A549 (cell line): ENCODE measurements at regions not wholly inside any gene's neighbourhood (a gene's known extent, or its start where the extent isn't known, plus 50 kb on each side); places are given as distances from the start of the nearest gene placed in this dataset.

ENCODE experiments used
- ATAC-seq, 2 experiments: fragments of 200-7000 bp in 1 of 2; fragments of >200 bp in 1 of 2; cut with Nextera tagmentation in 1 of 2; cut with Tn5 transposase in 1 of 2; 3 replicates each; pipeline versions ENCODE4 v1.8.0 to v1.9.1; 2018 to 2020; ENCODE audit warnings: mild to moderate bottlenecking in 1 of 2, moderate library complexity in 1 of 2
- CTCF ChIA-PET: fragments of 300-600 bp; sonication (Branson Sonifier 250); formaldehyde crosslinking; extraction: SDS; loops from one replicate; lab custom pipeline; 2021; ENCODE audit warnings: antibody characterized with exemption, inconsistent platforms; lab: Yijun Ruan, JAX
- POLR2A ChIA-PET: fragments of 350-600 bp; formaldehyde crosslinking; extraction: SDS; loops from one replicate; lab custom pipeline; 2021; ENCODE audit warnings: antibody characterized with exemption, inconsistent platforms; lab: Yijun Ruan, JAX
- DNase-seq, 2 experiments: peaks; one replicate each; pipeline versions ENCODE4 v3.0.0 to v3.0.0-alpha.2; 2011 to 2016; ENCODE audit warnings: low read depth in 1 of 2, low spot score in 1 of 2
- FAIRE-seq: peaks from 2 replicates; lab custom pipeline; 2011; peaks lifted over from hg19 to GRCh38; lab: Jason Lieb, UNC
- H3K27ac ChIP-seq, 2 experiments: fragments of >200 bp; sonication (Bioruptor Twin); formaldehyde crosslinking; 3 replicates each; pipeline ENCODE4 v1.5.1; 2016 to 2017
- H3K4me1 ChIP-seq: fragments of >200 bp; sonication (Bioruptor Twin); formaldehyde crosslinking; 3 replicates; pipeline ENCODE4 v1.6.1; 2016
- H3K4me2 ChIP-seq: fragments of >200 bp; sonication (Bioruptor Twin); formaldehyde crosslinking; 3 replicates; pipeline ENCODE4 v1.6.1; 2016
- H3K4me3 ChIP-seq: fragments of >200 bp; sonication (Bioruptor Twin); formaldehyde crosslinking; 3 replicates; pipeline ENCODE4 v1.5.1; 2016
- H3K9me3 ChIP-seq: fragments of >200 bp; sonication (Bioruptor Twin); formaldehyde crosslinking; 3 replicates; pipeline ENCODE4 v1.6.1; 2016
- EHMT2 ChIP-seq: fragments of 200-600 bp; sonication (generic); IDR thresholded peaks from 2 replicates; pipeline ENCODE4 v1.6.1; 2016; ENCODE audit warnings: antibody characterized with exemption, low read depth, mild to moderate bottlenecking, moderate library complexity
- ESRRA ChIP-seq: fragments of 150-350 bp; IDR thresholded peaks from 2 replicates; pipeline ENCODE4 v1.6.1; 2014; ENCODE audit warnings: mild to moderate bottlenecking, low read length, borderline replicate concordance
- FOSB ChIP-seq: fragments of 250-450 bp; sonication (Bioruptor Pico); IDR thresholded peaks from 2 replicates; pipeline ENCODE4 v1.5.0; 2020; ENCODE audit warnings: mild to moderate bottlenecking, moderate library complexity
- FOSL2 ChIP-seq, 2 experiments: fragments of 450-650 bp in 1 of 2; fragments of >200 bp in 1 of 2; sonication (Bioruptor Twin) in 1 of 2; formaldehyde crosslinking; IDR thresholded peaks; 2 replicates each; pipeline versions ENCODE4 v1.5.0 to v1.6.1; 2016 to 2020; ENCODE audit warnings: mild to moderate bottlenecking in 1 of 2, moderate library complexity in 1 of 2
- HOXA7 ChIP-seq: fragments of 250-450 bp; sonication (Bioruptor Pico); IDR thresholded peaks from 2 replicates; pipeline ENCODE4 v1.5.0; 2020; ENCODE audit warnings: mild to moderate bottlenecking, moderate library complexity
- KDM5A ChIP-seq: fragments of 200-600 bp; sonication (generic); IDR thresholded peaks from 2 replicates; pipeline ENCODE4 v1.6.1; 2016; ENCODE audit warnings: antibody characterized with exemption, mild to moderate bottlenecking
- MAFK ChIP-seq: fragments of 450-650 bp; IDR thresholded peaks from 2 replicates; pipeline ENCODE4 v1.6.1; 2014; ENCODE audit not compliant: partially characterized antibody
- NFE2L2 ChIP-seq: fragments of 150-350 bp; conservative IDR thresholded peaks from 2 replicates; pipeline ENCODE4 v1.6.1; 2014; ENCODE audit warnings: low read length
- NR3C1 ChIP-seq: fragments of >200 bp; sonication (Bioruptor Twin); formaldehyde crosslinking; IDR thresholded peaks from 3 replicates; pipeline ENCODE4 v1.6.1; 2017
- POLR2A ChIP-seq: IDR thresholded peaks from 2 replicates; pipeline ENCODE4 v1.6.1; 2012; ENCODE audit warnings: mild to moderate bottlenecking, low read length
- POLR2AphosphoS2 ChIP-seq: conservative IDR thresholded peaks from 2 replicates; pipeline ENCODE4 v1.6.1; 2012; ENCODE audit warnings: low read length, improper control_type of control experiment, inconsistent platforms
- RCOR1 ChIP-seq: fragments of 150-350 bp; IDR thresholded peaks from 2 replicates; pipeline ENCODE4 v1.6.1; 2014; ENCODE audit warnings: antibody characterized with exemption, low read length, low read depth
- RFX5 ChIP-seq: fragments of 450-650 bp; IDR thresholded peaks from 2 replicates; pipeline ENCODE4 v1.7.1; 2014; ENCODE audit warnings: antibody characterized with exemption, mild to moderate bottlenecking, moderate library complexity
- SREBF2 ChIP-seq: fragments of 450-650 bp; IDR thresholded peaks from 2 replicates; pipeline ENCODE4 v1.6.1; 2014; ENCODE audit warnings: mild to moderate bottlenecking, moderate library complexity
- ZSCAN20 ChIP-seq: fragments of 250-450 bp; sonication (Bioruptor Pico); IDR thresholded peaks from 2 replicates; pipeline ENCODE4 v1.8.0; 2022; ENCODE audit warnings: mild to moderate bottlenecking, moderate library complexity
- WGBS: methylation state at CpG from one replicate; pipeline ENCODE4 v1.1.6; 2017; ENCODE audit errors: missing lambda C conversion rate; 5-methylcytosine and 5-hydroxymethylcytosine counted together
- TF ChIP-seq, protein P1 (sequence below): fragments of 250-450 bp; sonication (Bioruptor Pico); IDR thresholded peaks from 2 replicates; pipeline ENCODE4 v1.5.0; 2021; ENCODE audit warnings: mild to moderate bottlenecking, moderate library complexity, borderline replicate concordance
- TF ChIP-seq, protein P2 (sequence below): fragments of 150-350 bp; IDR thresholded peaks from 2 replicates; pipeline ENCODE4 v1.6.1; 2014; ENCODE audit warnings: low read depth, mild to moderate bottlenecking, low read length
- TF ChIP-seq, protein P3 (sequence below): fragments of 250-450 bp; sonication (Bioruptor Pico); IDR thresholded peaks from 2 replicates; pipeline ENCODE4 v1.5.0; 2020; ENCODE audit warnings: low read depth, mild to moderate bottlenecking, moderate library complexity

DNA sequence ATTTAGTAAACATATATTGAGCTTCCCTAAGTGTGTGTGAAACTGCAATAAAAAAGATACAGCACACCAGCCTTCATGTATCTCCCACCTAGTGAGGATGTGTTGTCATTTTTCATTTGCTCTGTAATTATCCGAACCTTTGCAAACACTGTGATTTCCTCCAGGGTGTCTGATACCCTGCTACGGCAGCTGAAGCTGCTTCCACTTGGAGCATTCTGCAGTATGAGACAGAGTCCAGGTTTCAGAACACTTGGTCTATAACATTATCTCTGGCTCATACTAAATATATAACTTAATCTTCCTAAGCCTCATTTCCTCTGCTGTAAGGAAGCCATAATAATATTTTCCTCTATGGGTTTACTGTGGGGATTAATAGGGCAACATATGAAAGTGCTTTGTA, 1338.1 kb upstream of the SLC10A2 start:
- Histone ChIP-seq H3K9me3 (no peaks in the 10 kb centered on the region), H3K27ac (no peak overlapping the region), H3K4me1 (no peaks in the 10 kb centered on the region), H3K4me3 (no peak overlapping the region), H3K4me2 (no peak overlapping the region)
- FAIRE-seq (no peak), ATAC-seq (no peak), DNase-seq (no peak)
- ChIA-PET POLR2A (no interaction called here), CTCF (no interaction called here)
- TF ChIP-seq EHMT2 (no peak), SREBF2 (no peak), ESRRA (no peak), FOSB (CRISPR knock-in tag) (no peak), ZSCAN20 (CRISPR knock-in tag) (no peak), NFE2L2 (no peak)
- TF ChIP-seq, protein P1, sequence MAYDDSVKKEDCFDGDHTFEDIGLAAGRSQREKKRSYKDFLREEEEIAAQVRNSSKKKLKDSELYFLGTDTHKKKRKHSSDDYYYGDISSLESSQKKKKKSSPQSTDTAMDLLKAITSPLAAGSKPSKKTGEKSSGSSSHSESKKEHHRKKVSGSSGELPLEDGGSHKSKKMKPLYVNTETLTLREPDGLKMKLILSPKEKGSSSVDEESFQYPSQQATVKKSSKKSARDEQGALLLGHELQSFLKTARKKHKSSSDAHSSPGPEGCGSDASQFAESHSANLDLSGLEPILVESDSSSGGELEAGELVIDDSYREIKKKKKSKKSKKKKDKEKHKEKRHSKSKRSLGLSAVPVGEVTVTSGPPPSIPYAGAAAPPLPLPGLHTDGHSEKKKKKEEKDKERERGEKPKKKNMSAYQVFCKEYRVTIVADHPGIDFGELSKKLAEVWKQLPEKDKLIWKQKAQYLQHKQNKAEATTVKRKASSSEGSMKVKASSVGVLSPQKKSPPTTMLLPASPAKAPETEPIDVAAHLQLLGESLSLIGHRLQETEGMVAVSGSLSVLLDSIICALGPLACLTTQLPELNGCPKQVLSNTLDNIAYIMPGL (CRISPR knock-in tag) = no peak
- 18% methylated on average over 2 of the region's 2 CpGs for WGBS

DNA sequence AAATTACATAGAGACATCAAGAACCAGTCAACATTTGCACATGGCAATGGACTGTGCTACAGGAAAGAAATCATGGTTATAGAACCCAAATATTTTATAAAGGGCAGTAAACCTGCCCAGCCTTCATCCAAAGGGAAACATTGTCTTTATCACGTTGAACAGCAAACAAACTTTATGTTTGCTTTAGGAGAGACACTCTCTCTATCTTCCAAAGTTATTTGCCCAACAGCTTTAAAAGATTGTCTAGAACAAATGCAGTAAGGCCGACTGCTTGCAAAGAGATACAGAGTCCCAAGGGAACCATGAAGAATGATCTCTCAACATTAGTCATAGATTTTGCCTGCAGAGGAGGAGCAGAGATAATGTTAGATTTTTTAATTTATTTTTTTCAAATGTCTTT, 1323.5 kb upstream of the SLC10A2 start:
- ATAC-seq (no peak), DNase-seq (no peak), FAIRE-seq (no peak)
- Histone ChIP-seq H3K27ac (no peak overlapping the region), H3K4me3 (no peak overlapping the region), H3K4me2 (no peak overlapping the region), H3K4me1 (no peaks in the 10 kb centered on the region), H3K9me3 (no peaks in the 10 kb centered on the region)
- ChIA-PET CTCF (no interaction called here), POLR2A (no interaction called here)
- TF ChIP-seq, protein P2, sequence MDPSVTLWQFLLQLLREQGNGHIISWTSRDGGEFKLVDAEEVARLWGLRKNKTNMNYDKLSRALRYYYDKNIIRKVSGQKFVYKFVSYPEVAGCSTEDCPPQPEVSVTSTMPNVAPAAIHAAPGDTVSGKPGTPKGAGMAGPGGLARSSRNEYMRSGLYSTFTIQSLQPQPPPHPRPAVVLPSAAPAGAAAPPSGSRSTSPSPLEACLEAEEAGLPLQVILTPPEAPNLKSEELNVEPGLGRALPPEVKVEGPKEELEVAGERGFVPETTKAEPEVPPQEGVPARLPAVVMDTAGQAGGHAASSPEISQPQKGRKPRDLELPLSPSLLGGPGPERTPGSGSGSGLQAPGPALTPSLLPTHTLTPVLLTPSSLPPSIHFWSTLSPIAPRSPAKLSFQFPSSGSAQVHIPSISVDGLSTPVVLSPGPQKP = no peak
- 0% methylated on average over 2 of the region's 2 CpGs for WGBS

DNA sequence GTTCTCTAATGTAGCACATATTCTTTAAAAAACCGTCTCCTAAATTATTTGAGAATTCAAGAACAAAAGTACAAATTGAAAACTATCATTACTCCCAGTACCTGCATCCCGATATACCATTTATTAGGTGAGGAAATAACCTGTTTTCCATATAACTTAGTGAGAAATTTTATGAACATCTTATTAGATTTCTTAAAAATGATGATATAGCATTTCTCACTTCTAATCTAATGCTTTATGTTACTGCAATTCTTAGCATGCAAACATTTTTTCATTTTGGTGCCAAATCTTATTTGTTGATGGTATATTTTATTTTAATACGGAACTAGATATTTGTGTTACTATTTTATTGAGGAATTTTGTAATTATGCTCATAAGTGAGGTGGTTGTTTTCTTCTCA, 1321.3 kb upstream of the SLC10A2 start:
- Histone ChIP-seq H3K4me2 (no peak overlapping the region), H3K4me3 (no peak overlapping the region), H3K9me3 (no peaks in the 10 kb centered on the region), H3K27ac (no peak overlapping the region), H3K4me1 (no peaks in the 10 kb centered on the region)
- DNase-seq (no peak), ATAC-seq (no peak), FAIRE-seq (no peak)
- WGBS = 3% methylated on average over 3 of the region's 3 CpGs
- CTCF ChIA-PET = no interaction called here
- POLR2A ChIA-PET = no interaction called here
- TF ChIP-seq POLR2A = no peak
- TF ChIP-seq FOSL2 (IDR thresholded peaks at IDR 0.05) = no peak
- no peak for TF ChIP-seq FOSL2 (CRISPR knock-in tag; IDR thresholded peaks at IDR 0.05)
- peak; percentile 67 for TF ChIP-seq MAFK

- no peak for DNase-seq
- POLR2A ChIA-PET = no interaction called here
- CTCF ChIA-PET = no interaction called here
Observed at GRCh38 chr13:104385404-104385803, 1319.2 kb upstream of the SLC10A2 start.

More at GRCh38 chr13:104385404-104385803, 1319.2 kb upstream of the SLC10A2 start:
- FAIRE-seq (no peak), ATAC-seq (no peak)
- Histone ChIP-seq H3K4me3 (no peak overlapping the region), H3K4me2 (no peak overlapping the region), H3K27ac (no peak overlapping the region), H3K9me3 (no peaks in the 10 kb centered on the region), H3K4me1 (no peaks in the 10 kb centered on the region)
- WGBS = 10% methylated on average over 2 of the region's 2 CpGs
- TF ChIP-seq, protein P3, sequence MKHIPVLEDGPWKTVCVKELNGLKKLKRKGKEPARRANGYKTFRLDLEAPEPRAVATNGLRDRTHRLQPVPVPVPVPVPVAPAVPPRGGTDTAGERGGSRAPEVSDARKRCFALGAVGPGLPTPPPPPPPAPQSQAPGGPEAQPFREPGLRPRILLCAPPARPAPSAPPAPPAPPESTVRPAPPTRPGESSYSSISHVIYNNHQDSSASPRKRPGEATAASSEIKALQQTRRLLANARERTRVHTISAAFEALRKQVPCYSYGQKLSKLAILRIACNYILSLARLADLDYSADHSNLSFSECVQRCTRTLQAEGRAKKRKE = no peak
- TF ChIP-seq RCOR1 = no peak
- TF ChIP-seq ESRRA = no peak
- TF ChIP-seq RFX5 = no peak
- TF ChIP-seq SREBF2 = no peak
- TF ChIP-seq POLR2AphosphoS2 = no peak
- TF ChIP-seq NR3C1 = no peak
- no peak for TF ChIP-seq HOXA7 (CRISPR knock-in tag)
- no peak for TF ChIP-seq KDM5A
- TF ChIP-seq, protein P1 (CRISPR knock-in tag) = no peak
